ENCODE measurements at regions not wholly inside any gene's neighbourhood (a gene's known extent, or its start where the extent isn't known, plus 50 kb on each side); places are given as distances from the start of the nearest gene placed in this dataset.

- TF ChIP-seq ZNF138 (CRISPR knock-in tag; conservative IDR thresholded peaks at IDR 0.05) (no peak), ELF4 (CRISPR knock-in tag; IDR thresholded peaks at IDR 0.05; ENCODE audit: low read depth) (no peak), FOXP1 (CRISPR knock-in tag; IDR thresholded peaks at IDR 0.05; ENCODE audit: borderline replicate concordance) (no peak), ATF6 (CRISPR knock-in tag; IDR thresholded peaks at IDR 0.05) (no peak), NFATC4 (CRISPR knock-in tag; IDR thresholded peaks at IDR 0.05) (no peak)
- ATAC-seq (peak; percentile 77), DNase-seq (ENCODE audit: low spot score) (no peak)
- Mint-ChIP-seq H3K36me3 (0 out of 2 replicates have a peak, but pooled peaks cover 3% of the 10 kb centered on the region), H3K27ac (no peak overlapping the region), H3K4me3 (no peak overlapping the region), H3K4me1 (peaks cover 39% of the 10 kb centered on the region), H3K9me3 (no peaks in the 10 kb centered on the region; the same call in 1 of the 2 replicates), H3K27me3 (ENCODE audit: low read depth) (peaks cover 93% of the 10 kb centered on the region)
- ChIA-PET CTCF (interaction anchor here (0.9 kb wide), 1 partner anchor 31 kb away, joined by 3 read pairs; no protein-coding TSS in a partner anchor), POLR2A (no interaction called here)
Measured at GRCh38 chr10:89980166-89980565, 278.8 kb downstream of the KIF20B start.

GRCh38 chr10:89981891-89982290 is 280.5 kb downstream of the KIF20B start:
- CTCF ChIA-PET, result no interaction called here
- H3K9me3 Mint-ChIP-seq, result no peaks in the 10 kb centered on the region; the same call in 1 of the 2 replicates
- POLR2A ChIA-PET, result no interaction called here

More at GRCh38 chr10:89981891-89982290, 280.5 kb downstream of the KIF20B start:
- Mint-ChIP-seq H3K4me1 (peaks cover 39% of the 10 kb centered on the region), H3K36me3 (0 out of 2 replicates have a peak, but pooled peaks cover 3% of the 10 kb centered on the region), H3K27ac (no peak overlapping the region), H3K27me3 (ENCODE audit: low read depth) (peaks cover 86% of the 10 kb centered on the region), H3K4me3 (no peak overlapping the region)
- ATAC-seq, result no peak
- no peak for DNase-seq (ENCODE audit: low spot score)
- no peak for TF ChIP-seq ATF3 (CRISPR knock-in tag; conservative IDR thresholded peaks at IDR 0.05)
- no peak for TF ChIP-seq MLX (CRISPR knock-in tag; IDR thresholded peaks at IDR 0.05)
- no peak for TF ChIP-seq ZSCAN18 (CRISPR knock-in tag; IDR thresholded peaks at IDR 0.05)
- no peak for TF ChIP-seq CREM (CRISPR knock-in tag; IDR thresholded peaks at IDR 0.05)
- TF ChIP-seq TCF7 (CRISPR knock-in tag; IDR thresholded peaks at IDR 0.05; ENCODE audit: low read depth), result no peak
- no peak for TF ChIP-seq NFATC4 (CRISPR knock-in tag; IDR thresholded peaks at IDR 0.05)
- TF ChIP-seq TP53 (CRISPR knock-in tag; IDR thresholded peaks at IDR 0.05), result no peak
- no peak for TF ChIP-seq ZNF423 (CRISPR knock-in tag; IDR thresholded peaks at IDR 0.05)
- no peak for TF ChIP-seq ETV6 (CRISPR knock-in tag; IDR thresholded peaks at IDR 0.05)
- TF ChIP-seq ATF6 (CRISPR knock-in tag; IDR thresholded peaks at IDR 0.05), result no peak
- TF ChIP-seq JAZF1 (CRISPR knock-in tag; IDR thresholded peaks at IDR 0.05), result no peak
- no peak for TF ChIP-seq GRHL2 (CRISPR knock-in tag; IDR thresholded peaks at IDR 0.05; ENCODE audit: insufficient replicate concordance, severe bottlenecking)
- TF ChIP-seq ZBTB43 (CRISPR knock-in tag; IDR thresholded peaks at IDR 0.05), result no peak
- TF ChIP-seq MYBL2 (CRISPR knock-in tag; IDR thresholded peaks at IDR 0.05), result no peak
- no peak for TF ChIP-seq NFYB (CRISPR knock-in tag; conservative IDR thresholded peaks at IDR 0.05; ENCODE audit: low read depth)
- no peak for TF ChIP-seq EMX1 (CRISPR knock-in tag; IDR thresholded peaks at IDR 0.05)
- no peak for TF ChIP-seq NR1H2 (CRISPR knock-in tag; IDR thresholded peaks at IDR 0.05)
- TF ChIP-seq AR (CRISPR knock-in tag; IDR thresholded peaks at IDR 0.05), result no peak

All from WTC11 (cell line).